ENCODE measurements at regions not wholly inside any gene's neighbourhood (a gene's known extent, or its start where the extent isn't known, plus 50 kb on each side); places are given as distances from the start of the nearest gene placed in this dataset.

DNA sequence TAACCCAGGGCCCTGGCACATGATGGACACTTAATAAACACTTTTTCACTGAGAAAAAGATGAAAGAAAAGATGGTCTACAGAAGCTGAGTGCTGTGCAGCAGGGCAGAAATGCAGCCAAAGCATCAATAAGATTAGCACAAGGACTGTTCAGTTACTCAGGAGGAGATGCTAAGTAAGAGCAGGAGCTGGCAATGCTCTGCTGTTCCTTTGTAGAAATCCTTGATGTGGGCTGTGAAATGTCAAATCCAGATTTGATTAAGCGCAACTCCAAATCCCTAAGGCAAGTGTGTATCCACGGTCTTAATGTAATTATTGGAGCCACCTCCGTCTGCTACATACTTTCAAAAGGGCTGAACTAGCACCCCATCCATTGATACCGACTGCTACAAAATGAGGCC lies 151.8 kb upstream of the BTG1 start:
- H3K27ac ChIP-seq, result no peak overlapping the region
- no peak for DNase-seq (ENCODE audit: low spot score)
- WGBS, result 88% methylated on average over 4 of the region's 4 CpGs
- intact Hi-C loops (cut with DNase I), result no loop called here
- H3K27me3 ChIP-seq (replicated peaks; ENCODE audit: insufficient read depth), result no peaks in the 10 kb centered on the region
- H3K4me3 ChIP-seq, result no peak overlapping the region
- H3K4me1 ChIP-seq (replicated peaks), result no peaks in the 10 kb centered on the region
- TF ChIP-seq, protein P1, sequence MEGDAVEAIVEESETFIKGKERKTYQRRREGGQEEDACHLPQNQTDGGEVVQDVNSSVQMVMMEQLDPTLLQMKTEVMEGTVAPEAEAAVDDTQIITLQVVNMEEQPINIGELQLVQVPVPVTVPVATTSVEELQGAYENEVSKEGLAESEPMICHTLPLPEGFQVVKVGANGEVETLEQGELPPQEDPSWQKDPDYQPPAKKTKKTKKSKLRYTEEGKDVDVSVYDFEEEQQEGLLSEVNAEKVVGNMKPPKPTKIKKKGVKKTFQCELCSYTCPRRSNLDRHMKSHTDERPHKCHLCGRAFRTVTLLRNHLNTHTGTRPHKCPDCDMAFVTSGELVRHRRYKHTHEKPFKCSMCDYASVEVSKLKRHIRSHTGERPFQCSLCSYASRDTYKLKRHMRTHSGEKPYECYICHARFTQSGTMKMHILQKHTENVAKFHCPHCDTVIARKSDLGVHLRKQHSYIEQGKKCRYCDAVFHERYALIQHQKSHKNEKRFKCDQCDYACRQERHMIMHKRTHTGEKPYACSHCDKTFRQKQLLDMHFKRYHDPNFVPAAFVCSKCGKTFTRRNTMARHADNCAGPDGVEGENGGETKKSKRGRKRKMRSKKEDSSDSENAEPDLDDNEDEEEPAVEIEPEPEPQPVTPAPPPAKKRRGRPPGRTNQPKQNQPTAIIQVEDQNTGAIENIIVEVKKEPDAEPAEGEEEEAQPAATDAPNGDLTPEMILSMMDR (IDR thresholded peaks at IDR 0.05), result no peak
- TF ChIP-seq POLR2A (IDR thresholded peaks at IDR 0.05) (no peak), POLR2AphosphoS5 (IDR thresholded peaks at IDR 0.05) (no peak)
- no peaks in the 10 kb centered on the region for H3K36me3 ChIP-seq
- no peaks in the 10 kb centered on the region for H3K9me3 ChIP-seq

GRCh38 chr12:92295523-92295922 lies 149.9 kb upstream of the BTG1 start:
- no peaks in the 10 kb centered on the region for H3K4me1 ChIP-seq (replicated peaks)
- DNase-seq (ENCODE audit: low spot score), result no peak
- H3K36me3 ChIP-seq, result no peaks in the 10 kb centered on the region
- intact Hi-C loops (cut with DNase I), result no loop called here
- WGBS, result 92% methylated on average over 3 of the region's 3 CpGs
- H3K4me3 ChIP-seq, result no peak overlapping the region
- no peaks in the 10 kb centered on the region for H3K27me3 ChIP-seq (replicated peaks; ENCODE audit: insufficient read depth)
- no peak overlapping the region for H3K27ac ChIP-seq
- no peak for TF ChIP-seq POLR2A (IDR thresholded peaks at IDR 0.05)
- TF ChIP-seq POLR2AphosphoS5 (IDR thresholded peaks at IDR 0.05), result no peak
- TF ChIP-seq, protein P1 (IDR thresholded peaks at IDR 0.05), result no peak
- no peaks in the 10 kb centered on the region for H3K9me3 ChIP-seq

- 87% methylated on average over 4 of the region's 4 CpGs for WGBS
- no peak for TF ChIP-seq POLR2A (IDR thresholded peaks at IDR 0.05)
- TF ChIP-seq, protein P1 (IDR thresholded peaks at IDR 0.05), result no peak
- TF ChIP-seq POLR2AphosphoS5 (IDR thresholded peaks at IDR 0.05), result no peak
Measured at GRCh38 chr12:92294676-92295440, 149.2 kb upstream of the BTG1 start.

GRCh38 chr12:92292016-92292415 lies 146.4 kb upstream of the BTG1 start:
- 83% methylated on average over 4 of the region's 4 CpGs for WGBS
- H3K36me3 ChIP-seq, result no peaks in the 10 kb centered on the region
- no peak overlapping the region for H3K4me3 ChIP-seq
- no peaks in the 10 kb centered on the region for H3K4me1 ChIP-seq (replicated peaks)
- TF ChIP-seq POLR2A (IDR thresholded peaks at IDR 0.05), result no peak
- TF ChIP-seq, protein P1 (IDR thresholded peaks at IDR 0.05), result no peak
- no peak overlapping the region for H3K27ac ChIP-seq
- H3K27me3 ChIP-seq (replicated peaks; ENCODE audit: insufficient read depth), result no peaks in the 10 kb centered on the region
- intact Hi-C loops (cut with DNase I), result no loop called here
- DNase-seq (ENCODE audit: low spot score), result no peak
- no peaks in the 10 kb centered on the region for H3K9me3 ChIP-seq

More at GRCh38 chr12:92294676-92295440, 149.2 kb upstream of the BTG1 start:
- no peak overlapping the region for H3K27ac ChIP-seq
- no peaks in the 10 kb centered on the region for H3K27me3 ChIP-seq (replicated peaks; ENCODE audit: insufficient read depth)
- intact Hi-C loops (cut with DNase I), result no loop called here
- H3K9me3 ChIP-seq, result no peaks in the 10 kb centered on the region
- H3K4me1 ChIP-seq (replicated peaks), result no peaks in the 10 kb centered on the region
- H3K4me3 ChIP-seq, result no peak overlapping the region
- H3K36me3 ChIP-seq, result no peaks in the 10 kb centered on the region
- DNase-seq (ENCODE audit: low spot score), result no peak

DNA sequence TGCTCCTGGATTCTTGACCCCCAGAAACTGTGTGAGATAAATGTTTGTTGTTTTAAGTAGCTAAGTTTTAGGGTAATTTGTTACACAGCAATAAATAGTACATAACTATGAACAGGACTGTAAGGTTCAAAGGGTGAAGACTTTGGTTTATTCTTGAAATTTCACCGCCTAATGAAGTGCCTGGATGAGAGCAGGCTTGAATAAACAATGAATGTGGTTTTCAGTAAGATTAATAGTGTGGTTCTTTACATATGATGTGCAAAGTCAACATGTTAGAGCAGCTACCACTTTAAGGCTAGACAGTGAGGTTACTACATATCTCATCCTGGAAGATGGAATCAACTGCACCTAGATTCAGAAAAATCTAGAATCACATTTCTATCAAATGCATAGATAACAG lies 145.2 kb upstream of the BTG1 start:
- 52% methylated on average over 1 of the region's 1 CpG for WGBS
- no peaks in the 10 kb centered on the region for H3K4me1 ChIP-seq (replicated peaks)
- DNase-seq (ENCODE audit: low spot score), result no peak
- no peak overlapping the region for H3K27ac ChIP-seq
- no peaks in the 10 kb centered on the region for H3K9me3 ChIP-seq
- intact Hi-C loops (cut with DNase I), result no loop called here
- H3K4me3 ChIP-seq, result no peak overlapping the region
- H3K27me3 ChIP-seq (replicated peaks; ENCODE audit: insufficient read depth), result no peaks in the 10 kb centered on the region
- no peaks in the 10 kb centered on the region for H3K36me3 ChIP-seq
- TF ChIP-seq POLR2A (IDR thresholded peaks at IDR 0.05) (no peak), POLR2AphosphoS5 (IDR thresholded peaks at IDR 0.05) (no peak)
- TF ChIP-seq, protein P1 (IDR thresholded peaks at IDR 0.05), result no peak
